ENCODE measurements at regions not wholly inside any gene's neighbourhood (a gene's known extent, or its start where the extent isn't known, plus 50 kb on each side); places are given as distances from the start of the nearest gene placed in this dataset.
A peak's percentile ranks its signal among the peaks of the same experiment; 100 is the strongest.

- no peaks in the 10 kb centered on the region for H3K4me1 ChIP-seq (ENCODE audit: control insufficient read depth, insufficient read depth, low read length)
- no peaks in the 10 kb centered on the region for H3K36me3 ChIP-seq (ENCODE audit: control insufficient read depth in 2 of 2, insufficient read depth in 1 of 2, low read length in 2 of 2)
- POLR2A ChIA-PET = no interaction called here
- no peak overlapping the region for H3K4me3 ChIP-seq (ENCODE audit: low read depth, low read length)
- CTCF ChIA-PET = no interaction called here
- H3K27ac ChIP-seq (ENCODE audit: extremely low read depth, low read depth, low read length) = no peak overlapping the region
- no peaks in the 10 kb centered on the region for H3K9me3 ChIP-seq (ENCODE audit: control insufficient read depth, insufficient read depth, low read depth, low read length)
- TF ChIP-seq ZNF350 (tag by site-specific recombination; IDR thresholded peaks at IDR 0.05) = no peak
- no peak for TF ChIP-seq SP3 (tag by site-specific recombination; IDR thresholded peaks at IDR 0.05)
- TF ChIP-seq BCL11B (tag by site-specific recombination; IDR thresholded peaks at IDR 0.05; ENCODE audit: low read depth) = no peak
- no peak for TF ChIP-seq ZBTB7A (tag by site-specific recombination; IDR thresholded peaks at IDR 0.05; ENCODE audit: low read depth)
Observed at GRCh38 chr12:59260202-59260601, 335.6 kb upstream of the SLC16A7 start.

GRCh38 chr12:59252731-59253130 is 332.4 kb upstream of the LRIG3 start:
- no peaks in the 10 kb centered on the region for H3K4me1 ChIP-seq (ENCODE audit: control insufficient read depth, insufficient read depth, low read length)
- CTCF ChIA-PET = no interaction called here

GRCh38 chr12:59250766-59251165 is 330.5 kb upstream of the LRIG3 start:
- H3K9me3 ChIP-seq (ENCODE audit: control insufficient read depth, insufficient read depth, low read depth, low read length) = no peaks in the 10 kb centered on the region
- ChIA-PET CTCF (no interaction called here), POLR2A (no interaction called here)
- no peak overlapping the region for H3K4me3 ChIP-seq (ENCODE audit: low read depth, low read length)
- H3K36me3 ChIP-seq (ENCODE audit: control insufficient read depth in 2 of 2, insufficient read depth in 1 of 2, low read length in 2 of 2) = no peaks in the 10 kb centered on the region
- H3K27ac ChIP-seq (ENCODE audit: extremely low read depth, low read depth, low read length) = no peak overlapping the region
- no peaks in the 10 kb centered on the region for H3K4me1 ChIP-seq (ENCODE audit: control insufficient read depth, insufficient read depth, low read length)
- no peak for TF ChIP-seq ZFP37 (tag by site-specific recombination; IDR thresholded peaks at IDR 0.05)
- no peak for TF ChIP-seq YY2 (tag by site-specific recombination; IDR thresholded peaks at IDR 0.05)
- TF ChIP-seq ZNF174 (tag by site-specific recombination; IDR thresholded peaks at IDR 0.05) = no peak
- TF ChIP-seq ZNF639 (tag by site-specific recombination; IDR thresholded peaks at IDR 0.05) = no peak
- no peak for TF ChIP-seq ZNF37A (tag by site-specific recombination; IDR thresholded peaks at IDR 0.05)
- no peak for TF ChIP-seq ZNF324 (tag by site-specific recombination; IDR thresholded peaks at IDR 0.05)
- TF ChIP-seq ZNF211 (tag by site-specific recombination; IDR thresholded peaks at IDR 0.05; ENCODE audit: low read depth) = no peak
- TF ChIP-seq KLF7 (tag by site-specific recombination; IDR thresholded peaks at IDR 0.05; ENCODE audit: borderline replicate concordance) = no peak
- no peak for TF ChIP-seq SALL2 (tag by site-specific recombination; IDR thresholded peaks at IDR 0.05; ENCODE audit: borderline replicate concordance)
- TF ChIP-seq YY1 (tag by site-specific recombination; IDR thresholded peaks at IDR 0.05) = no peak
- no peak for TF ChIP-seq ZSCAN4 (tag by site-specific recombination; IDR thresholded peaks at IDR 0.05)
- TF ChIP-seq ZNF449 (tag by site-specific recombination; IDR thresholded peaks at IDR 0.05) = no peak
- TF ChIP-seq ZNF280D (tag by site-specific recombination; IDR thresholded peaks at IDR 0.05) = no peak

More at GRCh38 chr12:59252731-59253130, 332.4 kb upstream of the LRIG3 start:
- Histone ChIP-seq H3K9me3 (ENCODE audit: control insufficient read depth, insufficient read depth, low read depth, low read length) (no peaks in the 10 kb centered on the region), H3K4me3 (ENCODE audit: low read depth, low read length) (no peak overlapping the region), H3K36me3 (ENCODE audit: control insufficient read depth in 2 of 2, insufficient read depth in 1 of 2, low read length in 2 of 2) (no peaks in the 10 kb centered on the region), H3K27ac (ENCODE audit: extremely low read depth, low read depth, low read length) (no peak overlapping the region)
- POLR2A ChIA-PET = no interaction called here
- TF ChIP-seq HOXA7 (CRISPR knock-in tag; IDR thresholded peaks at IDR 0.05; ENCODE audit: borderline replicate concordance) (no peak), ZFP37 (tag by site-specific recombination; IDR thresholded peaks at IDR 0.05) (no peak), ZNF585B (tag by site-specific recombination; IDR thresholded peaks at IDR 0.05) (peak; percentile 84), ZNF324 (tag by site-specific recombination; IDR thresholded peaks at IDR 0.05) (no peak), ZNF280C (tag by site-specific recombination; IDR thresholded peaks at IDR 0.05) (no peak)
